A549 (cell line): ENCODE measurements at regions not wholly inside any gene's neighbourhood (a gene's known extent, or its start where the extent isn't known, plus 50 kb on each side); places are given as distances from the start of the nearest gene placed in this dataset.

Source experiments
- ATAC-seq, 2 experiments: fragments of 200-7000 bp in 1 of 2; fragments of >200 bp in 1 of 2; cut with Nextera tagmentation in 1 of 2; cut with Tn5 transposase in 1 of 2; 3 replicates each; pipeline versions ENCODE4 v1.8.0 to v1.9.1; 2018 to 2020; ENCODE audit warnings: mild to moderate bottlenecking in 1 of 2, moderate library complexity in 1 of 2
- CTCF ChIA-PET: fragments of 300-600 bp; sonication (Branson Sonifier 250); formaldehyde crosslinking; extraction: SDS; loops from one replicate; lab custom pipeline; 2021; ENCODE audit warnings: antibody characterized with exemption, inconsistent platforms; lab: Yijun Ruan, JAX
- POLR2A ChIA-PET: fragments of 350-600 bp; formaldehyde crosslinking; extraction: SDS; loops from one replicate; lab custom pipeline; 2021; ENCODE audit warnings: antibody characterized with exemption, inconsistent platforms; lab: Yijun Ruan, JAX
- DNase-seq, 2 experiments: peaks; one replicate each; pipeline versions ENCODE4 v3.0.0 to v3.0.0-alpha.2; 2011 to 2016; ENCODE audit warnings: low read depth in 1 of 2, low spot score in 1 of 2
- FAIRE-seq: peaks from 2 replicates; lab custom pipeline; 2011; peaks lifted over from hg19 to GRCh38; lab: Jason Lieb, UNC
- H3K27ac ChIP-seq, 2 experiments: fragments of >200 bp; sonication (Bioruptor Twin); formaldehyde crosslinking; 3 replicates each; pipeline ENCODE4 v1.5.1; 2016 to 2017
- H3K4me1 ChIP-seq: fragments of >200 bp; sonication (Bioruptor Twin); formaldehyde crosslinking; 3 replicates; pipeline ENCODE4 v1.6.1; 2016
- H3K4me2 ChIP-seq: fragments of >200 bp; sonication (Bioruptor Twin); formaldehyde crosslinking; 3 replicates; pipeline ENCODE4 v1.6.1; 2016
- H3K4me3 ChIP-seq: fragments of >200 bp; sonication (Bioruptor Twin); formaldehyde crosslinking; 3 replicates; pipeline ENCODE4 v1.5.1; 2016
- H3K9me3 ChIP-seq: fragments of >200 bp; sonication (Bioruptor Twin); formaldehyde crosslinking; 3 replicates; pipeline ENCODE4 v1.6.1; 2016
- BCL3 ChIP-seq: fragments of >200 bp; sonication (Bioruptor Twin); formaldehyde crosslinking; IDR thresholded peaks from 3 replicates; pipeline ENCODE4 v1.6.1; 2016
- CBX2 ChIP-seq: fragments of 200-600 bp; sonication (generic); IDR thresholded peaks from 2 replicates; pipeline ENCODE4 v1.6.1; 2016; ENCODE audit warnings: low read depth, mild to moderate bottlenecking, borderline replicate concordance
- CEBPB ChIP-seq, 2 experiments: fragments of >200 bp in 1 of 2; sonication (Bioruptor Twin) in 1 of 2; formaldehyde crosslinking in 1 of 2; IDR thresholded peaks; 2 replicates each; pipeline ENCODE4 v1.6.1; 2012 to 2016
- CHD2 ChIP-seq: fragments of 150-350 bp; IDR thresholded peaks from 2 replicates; pipeline ENCODE4 v1.6.1; 2014; ENCODE audit warnings: low read length; ENCODE audit not compliant: partially characterized antibody
- CHD4 ChIP-seq: fragments of 200-600 bp; sonication (generic); IDR thresholded peaks from 2 replicates; pipeline ENCODE4 v1.6.1; 2016; ENCODE audit warnings: antibody characterized with exemption, mild to moderate bottlenecking, borderline replicate concordance
- CTCF ChIP-seq: fragments of >200 bp; sonication (Bioruptor Twin); formaldehyde crosslinking; IDR thresholded peaks from 3 replicates; pipeline ENCODE4 v1.5.1; 2016
- EHF ChIP-seq: fragments of 250-450 bp; sonication (Bioruptor Pico); IDR thresholded peaks from 2 replicates; pipeline ENCODE4 v1.5.0; 2020; ENCODE audit warnings: mild to moderate bottlenecking
- ELK1 ChIP-seq: fragments of 150-350 bp; IDR thresholded peaks from 2 replicates; pipeline ENCODE4 v1.6.1; 2014; ENCODE audit warnings: low read depth, mild to moderate bottlenecking, low read length
- HEYL ChIP-seq: fragments of 250-450 bp; sonication (Bioruptor Pico); IDR thresholded peaks from 2 replicates; pipeline ENCODE4 v1.8.0; 2021; ENCODE audit warnings: mild to moderate bottlenecking, moderate library complexity
- HOXA7 ChIP-seq: fragments of 250-450 bp; sonication (Bioruptor Pico); IDR thresholded peaks from 2 replicates; pipeline ENCODE4 v1.5.0; 2020; ENCODE audit warnings: mild to moderate bottlenecking, moderate library complexity
- JUNB ChIP-seq: fragments of >200 bp; sonication (Bioruptor Twin); formaldehyde crosslinking; IDR thresholded peaks from 2 replicates; pipeline ENCODE4 v1.6.1; 2016
- KDM1A ChIP-seq: fragments of 200-600 bp; sonication (generic); IDR thresholded peaks from 2 replicates; pipeline ENCODE4 v1.6.1; 2016; ENCODE audit warnings: low read depth, mild to moderate bottlenecking
- MAZ ChIP-seq: fragments of 150-350 bp; IDR thresholded peaks from 2 replicates; pipeline ENCODE4 v1.6.1; 2014; ENCODE audit warnings: antibody characterized with exemption, low read depth, low read length, borderline replicate concordance
- NR3C1 ChIP-seq: fragments of >200 bp; sonication (Bioruptor Twin); formaldehyde crosslinking; IDR thresholded peaks from 3 replicates; pipeline ENCODE4 v1.6.1; 2017
- PHF8 ChIP-seq: fragments of 200-600 bp; sonication (generic); IDR thresholded peaks from 2 replicates; pipeline ENCODE4 v1.6.1; 2016; ENCODE audit warnings: low read depth, mild to moderate bottlenecking, antibody characterized with exemption, moderate library complexity, borderline replicate concordance
- RAD21 ChIP-seq, 2 experiments: fragments of >200 bp in 1 of 2; sonication (Bioruptor Twin) in 1 of 2; formaldehyde crosslinking in 1 of 2; IDR thresholded peaks in 1 of 2; conservative IDR thresholded peaks in 1 of 2; 2 replicates in 1 of 2; 3 replicates in 1 of 2; pipeline ENCODE4 v1.6.1; 2012 to 2018; ENCODE audit warnings: inconsistent platforms in 1 of 2
- REST ChIP-seq: fragments of 200-600 bp; sonication (generic); IDR thresholded peaks from 2 replicates; pipeline ENCODE4 v1.6.1; 2016; ENCODE audit warnings: antibody characterized with exemption, mild to moderate bottlenecking, moderate library complexity
- RFX5 ChIP-seq: fragments of 450-650 bp; IDR thresholded peaks from 2 replicates; pipeline ENCODE4 v1.7.1; 2014; ENCODE audit warnings: antibody characterized with exemption, mild to moderate bottlenecking, moderate library complexity
- SREBF2 ChIP-seq: fragments of 450-650 bp; IDR thresholded peaks from 2 replicates; pipeline ENCODE4 v1.6.1; 2014; ENCODE audit warnings: mild to moderate bottlenecking, moderate library complexity
- TFCP2L1 ChIP-seq: fragments of 250-450 bp; sonication (Bioruptor Pico); IDR thresholded peaks from 2 replicates; pipeline ENCODE4 v1.5.0; 2021; ENCODE audit warnings: mild to moderate bottlenecking
- USF2 ChIP-seq: fragments of 450-650 bp; IDR thresholded peaks from 2 replicates; pipeline ENCODE4 v1.6.1; 2014; ENCODE audit warnings: antibody characterized with exemption
- ZNF302 ChIP-seq: fragments of 250-450 bp; sonication (Bioruptor Pico); IDR thresholded peaks from 2 replicates; pipeline ENCODE4 v1.9.0; 2021; ENCODE audit warnings: inconsistent platforms, mild to moderate bottlenecking, moderate library complexity
- ZSCAN20 ChIP-seq: fragments of 250-450 bp; sonication (Bioruptor Pico); IDR thresholded peaks from 2 replicates; pipeline ENCODE4 v1.8.0; 2022; ENCODE audit warnings: mild to moderate bottlenecking, moderate library complexity
- WGBS: methylation state at CpG from one replicate; pipeline ENCODE4 v1.1.6; 2017; ENCODE audit errors: missing lambda C conversion rate; 5-methylcytosine and 5-hydroxymethylcytosine counted together

GRCh38 chr16:5928476-5929065, 831.0 kb upstream of the EEF2KMT start:
- H3K4me1 ChIP-seq, result no peaks in the 10 kb centered on the region
- TF ChIP-seq ELK1 (no peak), EHF (CRISPR knock-in tag) (no peak), SREBF2 (no peak), CHD2 (no peak), KDM1A (no peak), PHF8 (no peak), JUNB (no peak), HEYL (CRISPR knock-in tag) (no peak), RAD21 (conservative IDR thresholded peaks at IDR 0.05 in 1 of 2, IDR thresholded peaks at IDR 0.05 in 1 of 2) (no peak), TFCP2L1 (no peak), ZNF302 (CRISPR knock-in tag) (no peak), CBX2 (no peak)
- H3K9me3 ChIP-seq, result no peaks in the 10 kb centered on the region; the same call in 2 of the 3 replicates
- H3K4me3 ChIP-seq, result no peak overlapping the region
- FAIRE-seq, result no peak
- POLR2A ChIA-PET, result no interaction called here
- WGBS, result under 1% methylated on average over 4 of the region's 4 CpGs
- no peak for ATAC-seq
- no peak overlapping the region for H3K27ac ChIP-seq
- no peak overlapping the region for H3K4me2 ChIP-seq
- CTCF ChIA-PET, result interaction anchor here (0.6 kb wide), 2 partner anchors 272 to 325 kb away, joined by 3 read pairs; no protein-coding TSS in a partner anchor
- DNase-seq, result no peak

- no peak for ATAC-seq
- ChIA-PET CTCF (interaction anchor here (1.3 to 1.4 kb wide), 2 partner anchors 10 to 16 kb away, joined by 3 read pairs; no protein-coding TSS in a partner anchor), POLR2A (no interaction called here)
- Histone ChIP-seq H3K4me3 (no peak overlapping the region), H3K27ac (no peak overlapping the region)
- no peak for FAIRE-seq
- WGBS, result 2% methylated on average over 4 of the region's 4 CpGs
- no peak for TF ChIP-seq PHF8
- TF ChIP-seq HOXA7 (CRISPR knock-in tag), result no peak
- TF ChIP-seq EHF (CRISPR knock-in tag), result no peak
- no peak for TF ChIP-seq BCL3
- TF ChIP-seq RAD21 (conservative IDR thresholded peaks at IDR 0.05 in 1 of 2, IDR thresholded peaks at IDR 0.05 in 1 of 2), result no peak
- TF ChIP-seq MAZ, result no peak
- TF ChIP-seq REST, result no peak
- no peak for TF ChIP-seq ZSCAN20 (CRISPR knock-in tag)
- TF ChIP-seq CHD4, result no peak
- no peak for TF ChIP-seq RFX5
- TF ChIP-seq CEBPB (IDR thresholded peaks at IDR 0.05), result no peak
- no peak for TF ChIP-seq CTCF
- TF ChIP-seq USF2, result no peak
- no peak for TF ChIP-seq NR3C1
- TF ChIP-seq, all 56 proteins: peak for 0
- no peaks in the 10 kb centered on the region; the same call in 2 of the 3 replicates for H3K9me3 ChIP-seq
- DNase-seq, result no peak
- no peak overlapping the region for H3K4me2 ChIP-seq
- H3K4me1 ChIP-seq, result no peaks in the 10 kb centered on the region
Observed at GRCh38 chr16:5925850-5926249, 828.3 kb upstream of the EEF2KMT start.
